PC-9 (cell line): ENCODE measurements at regions not wholly inside any gene's neighbourhood (a gene's known extent, or its start where the extent isn't known, plus 50 kb on each side); places are given as distances from the start of the nearest gene placed in this dataset.

ENCODE experiments used
- BruUV-seq: library from RNA; stranded (reverse); fragments of 400-500 nt; replicated peaks from 2 replicates; lab custom pipeline; 2021; lab: Mats Ljungman, UMichigan
- CTCF ChIA-PET: fragments of 300-600 bp; sonication (Branson Sonifier 250); formaldehyde crosslinking; loops from one replicate; lab custom pipeline; 2022; ENCODE audit warnings: antibody characterized with exemption; lab: Charles Lee
- POLR2A ChIA-PET: fragments of 300-600 bp; sonication (Branson Sonifier 250); formaldehyde crosslinking; loops from one replicate; lab custom pipeline; 2022; ENCODE audit warnings: antibody characterized with exemption; ENCODE audit not compliant: unreplicated experiment; lab: Charles Lee
- DNase-seq, 2 experiments: peaks; one replicate each; pipeline versions ENCODE4 v3.0.0 to v3.0.0-alpha.2; 2015 to 2022; ENCODE audit warnings: mixed read lengths in 1 of 2
- H2AFZ ChIP-seq: fragments of 200-600 bp; sonication (generic); 2 replicates; pipeline ENCODE4 v1.8.1; 2017; ENCODE audit warnings: antibody characterized with exemption
- H3F3A ChIP-seq: fragments of 200-600 bp; sonication (generic); 2 replicates; pipeline ENCODE4 v1.8.1; 2017; ENCODE audit warnings: antibody characterized with exemption, mild to moderate bottlenecking, low read depth; ENCODE audit not compliant: insufficient read depth
- H3K27ac ChIP-seq: fragments of 200-600 bp; sonication (generic); 2 replicates; pipeline ENCODE4 v1.6.1; 2016; ENCODE audit warnings: mixed run types
- H3K27me3 ChIP-seq: fragments of 200-600 bp; sonication (generic); 2 replicates; pipeline ENCODE4 v1.6.1; 2016; ENCODE audit warnings: low read depth, mixed run types; ENCODE audit not compliant: insufficient read depth
- H3K36me3 ChIP-seq: fragments of 200-600 bp; sonication (generic); 2 replicates; pipeline ENCODE4 v1.6.1; 2016; ENCODE audit warnings: low read depth, mixed run types
- H3K4me1 ChIP-seq: fragments of 200-600 bp; sonication (generic); replicated peaks from 2 replicates; pipeline ENCODE4 v1.6.1; 2016; ENCODE audit warnings: mixed run types; ENCODE audit not compliant: insufficient read depth
- H3K4me2 ChIP-seq: fragments of 200-600 bp; sonication (generic); 2 replicates; pipeline ENCODE4 v1.6.1; 2017; ENCODE audit warnings: mixed run types
- H3K4me3 ChIP-seq: fragments of 200-600 bp; sonication (generic); 2 replicates; pipeline ENCODE4 v1.6.1; 2016; ENCODE audit warnings: mixed run types
- H3K79me2 ChIP-seq: fragments of 200-600 bp; sonication (generic); 2 replicates; pipeline ENCODE4 v1.6.1; 2017; ENCODE audit warnings: low read depth, mixed run types
- H3K9me2 ChIP-seq: fragments of 200-600 bp; sonication (generic); 2 replicates; pipeline ENCODE4 v1.8.1; 2017; ENCODE audit warnings: mild to moderate bottlenecking; ENCODE audit not compliant: insufficient read depth
- H3K9me3 ChIP-seq: fragments of 200-600 bp; sonication (generic); 2 replicates; pipeline ENCODE4 v1.8.1; 2016; ENCODE audit warnings: low read depth; ENCODE audit not compliant: insufficient read depth
- H4K20me1 ChIP-seq: fragments of 200-600 bp; sonication (generic); 2 replicates; pipeline ENCODE4 v1.8.1; 2017; ENCODE audit not compliant: insufficient read depth
- EZH2 ChIP-seq: fragments of 200-600 bp; sonication (generic); IDR thresholded peaks from 2 replicates; pipeline ENCODE4 v1.8.0; 2017; ENCODE audit warnings: antibody characterized with exemption, low read depth
- intact Hi-C: fragments of 100-400 bp; cut with micrococcal nuclease; formaldehyde crosslinking; loops from one replicate; pipeline ENCODE4 v1.10.0; 2022; ENCODE audit not compliant: unreplicated experiment
- TF ChIP-seq, protein P1 (sequence below): fragments of 200-600 bp; sonication (generic); conservative IDR thresholded peaks from 2 replicates; pipeline ENCODE4 v1.6.1; 2017; ENCODE audit warnings: mixed run types, antibody characterized with exemption, mild to moderate bottlenecking, moderate library complexity

DNA sequence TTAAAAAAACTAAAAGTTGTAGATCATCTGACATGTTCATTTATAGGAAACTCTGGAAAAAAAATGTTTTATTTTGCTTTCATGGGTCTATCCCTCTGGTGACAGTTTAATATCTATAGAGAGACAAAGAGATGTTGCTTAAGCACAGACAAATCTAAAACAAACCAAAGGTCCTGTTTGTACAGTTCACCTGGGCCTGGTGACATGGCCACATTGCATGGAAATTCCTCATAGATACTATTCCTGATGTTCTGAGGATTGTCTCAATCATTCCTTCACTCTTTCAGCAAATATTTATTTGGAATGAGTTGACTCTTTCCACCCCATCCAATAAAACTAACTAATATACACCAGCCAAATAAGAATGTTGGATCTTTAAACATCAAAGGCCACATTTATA, 259.1 kb upstream of the NOCT start:
- no peak overlapping the region for H2AFZ ChIP-seq
- no peaks in the 10 kb centered on the region for H4K20me1 ChIP-seq
- DNase-seq: no peak
- H3F3A ChIP-seq: no peaks in the 10 kb centered on the region
- H3K4me2 ChIP-seq: no peak overlapping the region
- ChIA-PET POLR2A (no interaction called here), CTCF (no interaction called here)
- H3K9me3 ChIP-seq: no peaks in the 10 kb centered on the region
- intact Hi-C loops: no loop called here
- no peaks in the 10 kb centered on the region for H3K36me3 ChIP-seq
- no peaks in the 10 kb centered on the region for H3K27me3 ChIP-seq
- TF ChIP-seq, protein P1, sequence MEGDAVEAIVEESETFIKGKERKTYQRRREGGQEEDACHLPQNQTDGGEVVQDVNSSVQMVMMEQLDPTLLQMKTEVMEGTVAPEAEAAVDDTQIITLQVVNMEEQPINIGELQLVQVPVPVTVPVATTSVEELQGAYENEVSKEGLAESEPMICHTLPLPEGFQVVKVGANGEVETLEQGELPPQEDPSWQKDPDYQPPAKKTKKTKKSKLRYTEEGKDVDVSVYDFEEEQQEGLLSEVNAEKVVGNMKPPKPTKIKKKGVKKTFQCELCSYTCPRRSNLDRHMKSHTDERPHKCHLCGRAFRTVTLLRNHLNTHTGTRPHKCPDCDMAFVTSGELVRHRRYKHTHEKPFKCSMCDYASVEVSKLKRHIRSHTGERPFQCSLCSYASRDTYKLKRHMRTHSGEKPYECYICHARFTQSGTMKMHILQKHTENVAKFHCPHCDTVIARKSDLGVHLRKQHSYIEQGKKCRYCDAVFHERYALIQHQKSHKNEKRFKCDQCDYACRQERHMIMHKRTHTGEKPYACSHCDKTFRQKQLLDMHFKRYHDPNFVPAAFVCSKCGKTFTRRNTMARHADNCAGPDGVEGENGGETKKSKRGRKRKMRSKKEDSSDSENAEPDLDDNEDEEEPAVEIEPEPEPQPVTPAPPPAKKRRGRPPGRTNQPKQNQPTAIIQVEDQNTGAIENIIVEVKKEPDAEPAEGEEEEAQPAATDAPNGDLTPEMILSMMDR: no peak
- TF ChIP-seq EZH2: no peak
- H3K27ac ChIP-seq: no peak overlapping the region
- H3K4me1 ChIP-seq: no peaks in the 10 kb centered on the region
- BruUV-seq: no TSS peak
- H3K9me2 ChIP-seq: no peaks in the 10 kb centered on the region
- H3K79me2 ChIP-seq: no peaks in the 10 kb centered on the region
- H3K4me3 ChIP-seq: no peak overlapping the region

DNA sequence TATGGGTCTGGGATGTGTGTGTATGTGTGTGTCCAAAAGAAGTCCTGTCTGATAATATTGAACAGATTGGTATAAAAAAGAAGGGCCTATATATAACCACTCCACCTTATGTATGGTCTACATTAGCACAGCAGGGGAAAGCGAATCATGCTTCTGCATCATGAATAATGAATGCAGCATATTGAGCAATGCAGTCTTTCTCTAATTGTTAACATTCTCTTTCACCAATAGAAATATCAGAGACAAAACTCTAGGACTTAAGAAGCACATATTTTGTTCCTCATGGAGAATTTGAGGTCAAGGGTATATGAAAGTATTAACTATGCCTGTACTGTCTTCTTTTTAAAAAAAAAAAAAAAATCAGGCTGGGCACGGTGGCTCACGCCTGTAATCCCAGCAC, 264.3 kb upstream of the NOCT start:
- Histone ChIP-seq H3F3A (no peaks in the 10 kb centered on the region), H3K4me1 (no peaks in the 10 kb centered on the region), H3K9me2 (no peaks in the 10 kb centered on the region), H3K27me3 (no peaks in the 10 kb centered on the region), H4K20me1 (no peaks in the 10 kb centered on the region), H3K36me3 (no peaks in the 10 kb centered on the region), H2AFZ (no peak overlapping the region), H3K27ac (no peak overlapping the region), H3K4me3 (no peak overlapping the region), H3K79me2 (no peaks in the 10 kb centered on the region), H3K9me3 (no peaks in the 10 kb centered on the region; the same call in 1 of the 2 replicates), H3K4me2 (no peak overlapping the region)
- no peak for DNase-seq
- TF ChIP-seq, protein P1: no peak
- no peak for TF ChIP-seq EZH2
- CTCF ChIA-PET: no interaction called here
- no TSS peak for BruUV-seq
- intact Hi-C loops: no loop called here
- POLR2A ChIA-PET: no interaction called here

DNA sequence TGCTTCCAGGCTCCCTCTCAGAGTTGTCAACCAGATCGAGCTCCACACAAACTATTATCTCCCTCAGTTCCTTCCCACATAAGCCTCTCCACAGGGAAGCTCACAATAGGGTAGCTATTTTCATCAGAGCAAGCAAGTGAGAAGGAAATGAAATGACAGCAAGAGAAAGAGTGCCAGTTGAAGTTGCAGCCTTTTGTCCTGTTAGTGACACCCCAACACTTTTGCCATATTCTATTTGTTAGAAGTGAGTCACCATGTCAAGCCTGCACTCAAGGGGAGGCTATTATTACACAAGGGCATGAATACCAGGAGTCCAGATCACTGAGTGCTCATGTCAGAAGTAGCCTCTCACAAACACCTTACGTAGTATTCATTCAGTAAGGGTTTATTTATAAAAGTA, 266.3 kb upstream of the NOCT start:
- no TSS peak for BruUV-seq
- POLR2A ChIA-PET: no interaction called here

More for the DNA sequence above, 266.3 kb upstream of the NOCT start:
- Histone ChIP-seq H3F3A (no peaks in the 10 kb centered on the region), H3K27me3 (no peaks in the 10 kb centered on the region), H3K9me2 (no peaks in the 10 kb centered on the region), H4K20me1 (no peaks in the 10 kb centered on the region), H2AFZ (no peak overlapping the region), H3K4me3 (no peak overlapping the region), H3K79me2 (no peaks in the 10 kb centered on the region), H3K36me3 (no peaks in the 10 kb centered on the region), H3K9me3 (no peaks in the 10 kb centered on the region; the same call in 1 of the 2 replicates), H3K4me2 (no peak overlapping the region), H3K27ac (no peak overlapping the region), H3K4me1 (no peaks in the 10 kb centered on the region)
- no peak for DNase-seq
- CTCF ChIA-PET: no interaction called here
- intact Hi-C loops: no loop called here
- no peak for TF ChIP-seq EZH2
- TF ChIP-seq, protein P1: no peak
